ENCODE measurements at regions not wholly inside any gene's neighbourhood (a gene's known extent, or its start where the extent isn't known, plus 50 kb on each side); places are given as distances from the start of the nearest gene placed in this dataset.

GRCh38 chr9:73866451-73866850, 630.7 kb upstream of the RORB start:
- Histone ChIP-seq H4K20me1 (ENCODE audit: insufficient read depth) (no peaks in the 10 kb centered on the region; the same call in 1 of the 2 replicates), H3K4me3 (no peak overlapping the region), H2AFZ (no peak overlapping the region), H3K36me3 (ENCODE audit: low read depth) (no peaks in the 10 kb centered on the region; the same call in 1 of the 2 replicates), H3K4me1 (replicated peaks; ENCODE audit: insufficient read depth) (peaks cover 10% of the 10 kb centered on the region), H3K27me3 (ENCODE audit: insufficient read depth, low read depth) (no peaks in the 10 kb centered on the region), H3K27ac (no peak overlapping the region), H3K9me2 (ENCODE audit: insufficient read depth) (no peaks in the 10 kb centered on the region), H3K4me2 (no peak overlapping the region), H3K79me2 (ENCODE audit: low read depth) (no peaks in the 10 kb centered on the region), H3F3A (ENCODE audit: insufficient read depth, low read depth) (no peaks in the 10 kb centered on the region), H3K9me3 (ENCODE audit: insufficient read depth, low read depth) (no peaks in the 10 kb centered on the region)
- TF ChIP-seq, protein P1, sequence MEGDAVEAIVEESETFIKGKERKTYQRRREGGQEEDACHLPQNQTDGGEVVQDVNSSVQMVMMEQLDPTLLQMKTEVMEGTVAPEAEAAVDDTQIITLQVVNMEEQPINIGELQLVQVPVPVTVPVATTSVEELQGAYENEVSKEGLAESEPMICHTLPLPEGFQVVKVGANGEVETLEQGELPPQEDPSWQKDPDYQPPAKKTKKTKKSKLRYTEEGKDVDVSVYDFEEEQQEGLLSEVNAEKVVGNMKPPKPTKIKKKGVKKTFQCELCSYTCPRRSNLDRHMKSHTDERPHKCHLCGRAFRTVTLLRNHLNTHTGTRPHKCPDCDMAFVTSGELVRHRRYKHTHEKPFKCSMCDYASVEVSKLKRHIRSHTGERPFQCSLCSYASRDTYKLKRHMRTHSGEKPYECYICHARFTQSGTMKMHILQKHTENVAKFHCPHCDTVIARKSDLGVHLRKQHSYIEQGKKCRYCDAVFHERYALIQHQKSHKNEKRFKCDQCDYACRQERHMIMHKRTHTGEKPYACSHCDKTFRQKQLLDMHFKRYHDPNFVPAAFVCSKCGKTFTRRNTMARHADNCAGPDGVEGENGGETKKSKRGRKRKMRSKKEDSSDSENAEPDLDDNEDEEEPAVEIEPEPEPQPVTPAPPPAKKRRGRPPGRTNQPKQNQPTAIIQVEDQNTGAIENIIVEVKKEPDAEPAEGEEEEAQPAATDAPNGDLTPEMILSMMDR (conservative IDR thresholded peaks at IDR 0.05): no peak
- TF ChIP-seq EZH2 (IDR thresholded peaks at IDR 0.05; ENCODE audit: low read depth): no peak
- ChIA-PET CTCF (no interaction called here), POLR2A (ENCODE audit: unreplicated experiment) (interaction anchor here (0.7 kb wide), 1 partner anchor 133 kb away, joined by 4 read pairs; no protein-coding TSS in a partner anchor)
- intact Hi-C loops (cut with micrococcal nuclease; ENCODE audit: unreplicated experiment): no loop called here
- no TSS peak for BruUV-seq (replicated peaks)
- no peak for DNase-seq

- H3F3A ChIP-seq (ENCODE audit: insufficient read depth, low read depth): no peaks in the 10 kb centered on the region
- no peak overlapping the region for H2AFZ ChIP-seq
- ChIA-PET CTCF (interaction anchor here (0.6 kb wide), 1 partner anchor 33 kb away, joined by 3 read pairs; no protein-coding TSS in a partner anchor), POLR2A (ENCODE audit: unreplicated experiment) (interaction anchor here (0.6 kb wide), 2 partner anchors 168 to 1300 kb away, joined by 5 to 7 read pairs; no protein-coding TSS in a partner anchor)
- no peaks in the 10 kb centered on the region; the same call in 1 of the 2 replicates for H3K36me3 ChIP-seq (ENCODE audit: low read depth)
- peaks cover 10% of the 10 kb centered on the region for H3K4me1 ChIP-seq (replicated peaks; ENCODE audit: insufficient read depth)
- H3K9me2 ChIP-seq (ENCODE audit: insufficient read depth): no peaks in the 10 kb centered on the region
- intact Hi-C loops (cut with micrococcal nuclease; ENCODE audit: unreplicated experiment): no loop called here
- peak; percentile 50 to 78 for DNase-seq
- no TSS peak for BruUV-seq (replicated peaks)
- TF ChIP-seq, protein P1 (conservative IDR thresholded peaks at IDR 0.05): no peak
- no peak for TF ChIP-seq EZH2 (IDR thresholded peaks at IDR 0.05; ENCODE audit: low read depth)
- H3K27me3 ChIP-seq (ENCODE audit: insufficient read depth, low read depth): no peaks in the 10 kb centered on the region
- no peaks in the 10 kb centered on the region for H3K79me2 ChIP-seq (ENCODE audit: low read depth)
- no peaks in the 10 kb centered on the region; the same call in 1 of the 2 replicates for H4K20me1 ChIP-seq (ENCODE audit: insufficient read depth)
- H3K4me3 ChIP-seq: no peak overlapping the region
- no peaks in the 10 kb centered on the region for H3K9me3 ChIP-seq (ENCODE audit: insufficient read depth, low read depth)
- no peak overlapping the region for H3K27ac ChIP-seq
- H3K4me2 ChIP-seq: no peak overlapping the region
These were observed 627.9 kb upstream of the RORB start for GRCh38 chr9:73869264-73869663.

DNA sequence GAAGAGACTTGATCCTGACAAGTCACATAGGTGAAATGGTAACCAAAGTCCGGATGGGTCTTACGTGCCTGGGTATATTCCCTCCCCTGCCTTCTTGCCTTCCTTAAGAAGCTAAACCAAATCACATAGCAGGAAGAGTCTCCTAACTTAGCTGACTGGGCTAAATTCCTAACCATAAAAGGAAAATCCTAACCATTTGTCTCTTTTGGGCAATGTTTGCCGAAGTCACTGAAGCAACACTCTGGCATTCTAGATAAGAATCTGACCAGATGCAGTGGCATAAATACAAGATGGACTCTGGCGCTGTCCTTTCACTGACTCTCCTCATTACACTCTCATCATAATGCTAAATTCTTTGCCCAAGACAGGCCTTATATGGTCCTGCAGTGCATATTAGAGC, 625.5 kb upstream of the RORB start:
- ChIA-PET CTCF (no interaction called here), POLR2A (ENCODE audit: unreplicated experiment) (no interaction called here)
- no peak for TF ChIP-seq EZH2 (IDR thresholded peaks at IDR 0.05; ENCODE audit: low read depth)
- H3F3A ChIP-seq (ENCODE audit: insufficient read depth, low read depth): no peaks in the 10 kb centered on the region
- no peaks in the 10 kb centered on the region; the same call in 1 of the 2 replicates for H3K36me3 ChIP-seq (ENCODE audit: low read depth)
- H3K27me3 ChIP-seq (ENCODE audit: insufficient read depth, low read depth): no peaks in the 10 kb centered on the region
- no peaks in the 10 kb centered on the region for H3K79me2 ChIP-seq (ENCODE audit: low read depth)
- intact Hi-C loops (cut with micrococcal nuclease; ENCODE audit: unreplicated experiment): no loop called here
- H3K4me3 ChIP-seq: no peak overlapping the region
- peaks cover 10% of the 10 kb centered on the region for H3K4me1 ChIP-seq (replicated peaks; ENCODE audit: insufficient read depth)
- no peaks in the 10 kb centered on the region for H3K9me2 ChIP-seq (ENCODE audit: insufficient read depth)
- H2AFZ ChIP-seq: no peak overlapping the region
- no peaks in the 10 kb centered on the region; the same call in 1 of the 2 replicates for H4K20me1 ChIP-seq (ENCODE audit: insufficient read depth)
- no peaks in the 10 kb centered on the region for H3K9me3 ChIP-seq (ENCODE audit: insufficient read depth, low read depth)
- H3K4me2 ChIP-seq: no peak overlapping the region
- no peak overlapping the region for H3K27ac ChIP-seq
- no TSS peak for BruUV-seq (replicated peaks)
- DNase-seq: peak in 1 of 2 experiments; percentile 6

- no peaks in the 10 kb centered on the region for H3F3A ChIP-seq (ENCODE audit: insufficient read depth, low read depth)
- H3K4me2 ChIP-seq: no peak overlapping the region
- H3K4me1 ChIP-seq (replicated peaks; ENCODE audit: insufficient read depth): peaks cover 10% of the 10 kb centered on the region
- no peaks in the 10 kb centered on the region for H3K79me2 ChIP-seq (ENCODE audit: low read depth)
- no peak overlapping the region for H3K27ac ChIP-seq
- H3K36me3 ChIP-seq (ENCODE audit: low read depth): no peaks in the 10 kb centered on the region; the same call in 1 of the 2 replicates
- ChIA-PET CTCF (no interaction called here), POLR2A (ENCODE audit: unreplicated experiment) (interaction anchor here (0.6 kb wide), 1 partner anchor 206 kb away, joined by 5 read pairs; no protein-coding TSS in a partner anchor)
- H2AFZ ChIP-seq: no peak overlapping the region
- DNase-seq: no peak
- H3K4me3 ChIP-seq: no peak overlapping the region
- no TSS peak for BruUV-seq (replicated peaks)
- H4K20me1 ChIP-seq (ENCODE audit: insufficient read depth): no peaks in the 10 kb centered on the region
- no peaks in the 10 kb centered on the region for H3K27me3 ChIP-seq (ENCODE audit: insufficient read depth, low read depth)
- intact Hi-C loops (cut with micrococcal nuclease; ENCODE audit: unreplicated experiment): no loop called here
- no peaks in the 10 kb centered on the region for H3K9me2 ChIP-seq (ENCODE audit: insufficient read depth)
- TF ChIP-seq, protein P1 (conservative IDR thresholded peaks at IDR 0.05): no peak
- TF ChIP-seq EZH2 (IDR thresholded peaks at IDR 0.05; ENCODE audit: low read depth): no peak
- no peaks in the 10 kb centered on the region for H3K9me3 ChIP-seq (ENCODE audit: insufficient read depth, low read depth)
These were observed 624.4 kb upstream of the RORB start for GRCh38 chr9:73872701-73873100.

Measured in PC-9 (cell line).